NCI-H2081 (cell line): ENCODE measurements at regions not wholly inside any gene's neighbourhood (a gene's known extent, or its start where the extent isn't known, plus 50 kb on each side); places are given as distances from the start of the nearest gene placed in this dataset.
A peak's percentile ranks its signal among the peaks of the same experiment; 100 is the strongest.
"Not testable (repeated sequence)": the region's sequence is repeated elsewhere in the genome, so short reads cannot be mapped to it uniquely, and the experiment has no call there.

Experiments
- DNase-seq, 2 experiments: peaks; one replicate each; lab custom pipeline; 2025; lab: John Stamatoyannopoulos, UW

- no peak for DNase-seq
These were observed 569.1 kb upstream of the KCND2 start for GRCh38 chr7:119703895-119704294.

- DNase-seq, result no peak
These were observed 566.4 kb upstream of the KCND2 start for GRCh38 chr7:119706608-119707007.

GRCh38 chr7:119708891-119709290 lies 564.1 kb upstream of the KCND2 start:
- no peak for DNase-seq

- no peak for DNase-seq
These were observed 561.9 kb upstream of the KCND2 start for GRCh38 chr7:119711104-119711503.

GRCh38 chr7:119712886-119713462 lies 560.0 kb upstream of the KCND2 start:
- no peak for DNase-seq

- no peak for DNase-seq
These were observed 559.4 kb upstream of the KCND2 start for GRCh38 chr7:119713606-119714005.

GRCh38 chr7:119720541-119720940 lies 552.4 kb upstream of the KCND2 start:
- DNase-seq, result no peak

GRCh38 chr7:119724041-119724792 lies 548.8 kb upstream of the KCND2 start:
- no peak for DNase-seq

GRCh38 chr7:119733127-119733879 lies 539.7 kb upstream of the KCND2 start:
- DNase-seq, result no peak

GRCh38 chr7:119737390-119737789 lies 535.6 kb upstream of the KCND2 start:
- DNase-seq, result no peak

GRCh38 chr7:119745280-119745679 lies 527.7 kb upstream of the KCND2 start:
- not testable (repeated sequence) for DNase-seq

- no peak for DNase-seq
These were observed 524.6 kb upstream of the KCND2 start for GRCh38 chr7:119748251-119748860.

GRCh38 chr7:119748991-119749390 lies 524.0 kb upstream of the KCND2 start:
- no peak for DNase-seq

- no peak for DNase-seq
These were observed 516.3 kb upstream of the KCND2 start for GRCh38 chr7:119756687-119757086.

GRCh38 chr7:119758254-119758653 lies 514.7 kb upstream of the KCND2 start:
- no peak for DNase-seq

- no peak for DNase-seq
These were observed 511.2 kb upstream of the KCND2 start for GRCh38 chr7:119761776-119762175.

GRCh38 chr7:119782286-119782685 lies 490.7 kb upstream of the KCND2 start:
- no peak for DNase-seq

GRCh38 chr7:119783799-119784198 lies 489.2 kb upstream of the KCND2 start:
- DNase-seq, result peak; percentile 9 to 37

- DNase-seq, result no peak
These were observed 470.8 kb upstream of the KCND2 start for GRCh38 chr7:119802147-119802546.

- DNase-seq, result no peak
These were observed 447.8 kb upstream of the KCND2 start for GRCh38 chr7:119825091-119825655.

- no peak for DNase-seq
These were observed 446.4 kb upstream of the KCND2 start for GRCh38 chr7:119826547-119826946.

- DNase-seq, result no peak
These were observed 434.5 kb upstream of the KCND2 start for GRCh38 chr7:119838444-119838843.
